ENCODE measurements at regions not wholly inside any gene's neighbourhood (a gene's known extent, or its start where the extent isn't known, plus 50 kb on each side); places are given as distances from the start of the nearest gene placed in this dataset.
"Not testable (repeated sequence)": the region's sequence is repeated elsewhere in the genome, so short reads cannot be mapped to it uniquely, and the experiment has no call there.

GRCh38 chr5:179407191-179408175, 62.2 kb upstream of the ADAMTS2 start:
- DNase-seq = no peak

DNA sequence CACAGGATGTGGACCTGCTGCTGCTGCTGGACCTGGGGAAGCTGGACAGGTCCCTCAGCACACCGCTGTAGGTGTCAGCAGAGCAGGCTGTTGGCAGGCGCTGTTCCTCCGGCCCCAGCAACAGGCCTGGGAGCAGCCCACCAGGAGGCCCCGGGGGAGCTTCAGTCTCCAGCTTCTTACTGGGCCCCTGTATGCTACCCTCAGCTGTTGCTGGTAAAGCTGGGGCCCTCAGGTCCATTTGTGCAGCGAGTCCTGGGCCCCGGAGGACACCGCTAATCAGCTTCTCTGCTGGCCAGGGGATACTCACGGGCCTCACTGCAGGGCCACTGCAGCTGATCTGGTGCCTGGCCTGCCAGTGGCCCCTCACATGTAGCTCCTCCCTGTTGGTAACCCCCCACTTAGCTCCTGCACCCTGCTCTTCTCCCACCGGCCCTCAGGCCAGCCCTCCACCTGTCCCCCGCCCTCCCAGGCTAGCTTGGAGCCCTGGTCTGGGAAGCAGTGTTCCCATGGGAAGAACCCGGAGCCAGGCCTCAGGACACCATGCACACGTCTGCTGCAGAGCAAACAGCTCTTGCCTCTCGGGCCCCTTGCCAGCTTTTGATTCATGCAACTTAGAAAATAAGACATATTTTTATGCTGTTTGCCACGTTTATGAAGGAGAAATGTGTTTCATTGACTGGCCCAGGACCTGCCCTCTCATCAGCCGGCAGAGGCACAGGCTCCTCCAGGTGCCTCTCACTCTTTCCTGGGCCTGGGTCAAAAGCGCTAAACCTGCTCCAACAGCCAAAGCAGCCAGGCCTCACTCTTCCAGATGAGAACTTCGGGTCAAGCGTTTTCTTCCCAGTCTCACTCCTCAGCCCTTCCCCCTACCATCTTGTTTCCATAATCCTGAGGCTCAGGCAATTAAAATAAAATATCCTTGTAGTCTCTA, 61.0 kb upstream of the ADAMTS2 start:
- DNase-seq = no peak

DNA sequence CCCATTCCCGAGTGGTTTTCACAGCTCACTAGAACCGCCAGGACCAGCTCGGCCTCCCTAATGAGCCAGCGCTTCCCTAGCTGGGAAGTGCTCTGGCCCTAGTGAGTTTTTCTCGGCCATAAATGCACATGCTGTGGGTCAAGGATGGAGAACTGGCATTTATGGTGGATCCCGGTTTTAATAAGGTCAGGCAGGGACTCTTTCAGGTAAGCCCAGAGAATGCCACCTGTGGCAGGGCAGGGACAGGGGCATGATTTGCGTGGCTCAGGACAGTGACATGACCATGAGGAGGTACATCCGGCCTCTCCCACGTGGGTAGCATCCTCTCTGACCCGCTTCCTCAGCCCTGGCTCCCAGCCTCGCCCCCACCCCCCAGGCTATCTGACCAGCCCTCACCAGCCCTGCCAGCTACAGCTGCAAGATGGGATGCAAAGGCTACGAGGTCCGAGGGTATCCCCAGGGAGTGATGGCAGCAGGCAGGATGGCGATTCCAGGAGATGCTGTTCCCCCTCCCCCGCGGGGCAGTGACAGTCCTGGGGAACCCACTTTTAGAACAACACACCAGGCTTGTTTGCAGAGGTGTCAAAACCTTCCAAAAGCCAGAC, 60.3 kb upstream of the ADAMTS2 start:
- no peak for DNase-seq

DNA sequence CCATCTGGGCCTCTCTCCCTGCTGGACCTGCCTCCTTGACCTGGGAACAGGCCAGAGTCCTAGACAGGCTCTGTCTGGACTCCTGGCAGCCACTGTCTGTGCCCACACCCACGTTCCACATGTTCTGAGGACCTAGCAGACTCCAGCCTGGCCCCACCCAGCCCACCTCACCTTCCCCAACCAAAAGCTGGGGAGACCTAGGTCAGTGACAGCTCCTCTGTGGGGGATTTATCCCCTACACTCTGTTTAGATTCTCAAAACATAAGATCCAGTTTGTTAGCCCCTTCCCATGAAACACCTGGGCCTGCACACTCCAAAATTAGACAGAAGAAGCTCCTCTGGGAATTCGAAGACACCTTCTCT, 59.8 kb upstream of the ADAMTS2 start:
- no peak for DNase-seq

DNA sequence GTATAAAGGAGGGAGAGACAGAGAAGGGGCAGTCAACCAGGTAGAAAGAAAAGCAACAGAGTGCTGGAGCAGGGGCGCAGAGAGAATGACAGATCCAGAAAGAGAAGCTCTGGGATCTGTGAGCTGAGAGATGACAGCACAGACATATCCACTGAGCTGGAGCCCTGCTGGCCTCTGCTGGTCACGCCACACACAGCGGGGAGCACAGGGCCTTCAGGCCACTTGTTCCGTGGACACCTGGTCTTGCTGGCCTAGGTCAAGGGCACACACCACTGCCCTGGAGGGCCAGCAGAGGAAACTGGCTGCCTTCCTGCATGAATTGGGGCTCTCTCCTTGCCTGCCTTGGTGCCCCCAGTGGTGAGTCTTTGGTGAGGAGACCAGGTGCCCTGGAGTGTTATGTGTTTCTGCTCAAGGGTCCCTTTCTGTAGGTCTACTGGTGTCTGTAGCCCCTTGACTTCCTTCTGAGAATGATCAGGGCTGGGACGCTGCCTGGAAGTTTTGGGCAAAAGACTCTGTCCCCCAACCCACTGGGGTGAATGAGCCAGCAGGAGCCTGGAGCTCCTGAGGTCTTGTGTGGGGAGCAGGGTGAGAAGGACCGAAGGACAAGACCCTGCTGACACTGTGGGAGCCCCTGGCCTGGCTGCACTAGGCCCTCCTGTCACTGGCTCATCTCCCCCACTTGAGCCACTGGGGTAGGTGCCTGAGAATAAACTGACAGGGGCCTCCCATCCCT, 59.2 kb upstream of the ADAMTS2 start:
- DNase-seq = no peak

- no peak for DNase-seq
Observed at GRCh38 chr5:179403426-179404147, 58.3 kb upstream of the ADAMTS2 start.

- not testable (repeated sequence) for DNase-seq
Observed at GRCh38 chr5:179400435-179400834, 55.2 kb upstream of the ADAMTS2 start.

GRCh38 chr5:179400020-179400419, 54.8 kb upstream of the ADAMTS2 start:
- no peak for DNase-seq

GRCh38 chr5:179399327-179399726, 54.1 kb upstream of the ADAMTS2 start:
- DNase-seq = not testable (repeated sequence)

DNA sequence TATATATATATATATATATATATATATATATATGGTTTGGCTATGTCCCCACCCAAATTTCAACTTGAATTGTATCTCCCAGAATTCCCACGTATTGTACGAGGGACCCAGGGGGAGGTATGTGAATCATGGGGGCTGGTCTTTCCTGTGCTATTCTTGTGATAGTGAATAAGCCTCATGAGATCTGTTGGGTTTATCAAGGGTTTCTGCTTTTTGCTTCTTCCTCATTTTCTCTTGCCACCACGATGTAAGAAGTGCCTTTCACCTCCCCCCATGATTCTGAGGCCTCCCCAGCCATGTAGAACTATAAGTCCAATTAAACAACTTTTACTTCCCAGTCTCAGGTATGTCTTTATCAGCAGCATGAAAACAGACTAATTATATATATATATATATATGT, 52.3 kb upstream of the ADAMTS2 start:
- DNase-seq = no peak

Data from NCI-H526 (cell line).